Prostate gland (tissue), 2 donors: ENCODE measurements at regions not wholly inside any gene's neighbourhood (a gene's known extent, or its start where the extent isn't known, plus 50 kb on each side); places are given as distances from the start of the nearest gene placed in this dataset.

Experiments used
- POLR2A ChIP-seq: fragments of 450-650 bp; IDR thresholded peaks from one replicate; pipeline ENCODE4 v1.6.1; 2016; ENCODE audit warnings: antibody characterized with exemption, mild to moderate bottlenecking
- TF ChIP-seq, protein P1 (sequence below), 4 experiments: fragments of 200-600 bp in 2 of 4; fragments of 450-650 bp in 2 of 4; sonication (generic) in 2 of 4; IDR thresholded peaks; 1 replicate in 3 of 4; 2 replicates in 1 of 4; pipeline ENCODE4 v1.5.1; 2016 to 2019; ENCODE audit warnings: antibody characterized with exemption in 4 of 4, mild to moderate bottlenecking in 2 of 4, moderate library complexity in 2 of 4

DNA sequence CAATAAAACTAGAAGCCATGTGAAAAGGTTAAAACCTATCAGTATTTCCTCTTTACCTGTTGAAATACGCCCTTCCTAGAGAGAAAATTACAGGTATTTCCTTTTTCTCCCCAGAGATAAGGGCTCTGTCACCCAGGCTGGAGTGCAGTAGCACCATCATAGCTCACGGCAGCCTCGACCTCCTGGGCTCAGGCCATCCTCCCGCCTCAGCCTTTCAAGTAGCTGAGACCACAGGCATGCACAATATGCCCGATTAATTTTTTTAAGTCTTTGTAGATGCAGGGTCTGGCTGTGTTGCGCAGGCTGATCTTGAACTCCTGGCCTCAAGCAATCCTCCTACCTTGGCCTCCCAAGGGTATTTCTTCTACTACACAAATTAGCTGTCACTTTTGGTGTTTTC is 154.4 kb downstream of the HNRNPD start:
- TF ChIP-seq, protein P1, sequence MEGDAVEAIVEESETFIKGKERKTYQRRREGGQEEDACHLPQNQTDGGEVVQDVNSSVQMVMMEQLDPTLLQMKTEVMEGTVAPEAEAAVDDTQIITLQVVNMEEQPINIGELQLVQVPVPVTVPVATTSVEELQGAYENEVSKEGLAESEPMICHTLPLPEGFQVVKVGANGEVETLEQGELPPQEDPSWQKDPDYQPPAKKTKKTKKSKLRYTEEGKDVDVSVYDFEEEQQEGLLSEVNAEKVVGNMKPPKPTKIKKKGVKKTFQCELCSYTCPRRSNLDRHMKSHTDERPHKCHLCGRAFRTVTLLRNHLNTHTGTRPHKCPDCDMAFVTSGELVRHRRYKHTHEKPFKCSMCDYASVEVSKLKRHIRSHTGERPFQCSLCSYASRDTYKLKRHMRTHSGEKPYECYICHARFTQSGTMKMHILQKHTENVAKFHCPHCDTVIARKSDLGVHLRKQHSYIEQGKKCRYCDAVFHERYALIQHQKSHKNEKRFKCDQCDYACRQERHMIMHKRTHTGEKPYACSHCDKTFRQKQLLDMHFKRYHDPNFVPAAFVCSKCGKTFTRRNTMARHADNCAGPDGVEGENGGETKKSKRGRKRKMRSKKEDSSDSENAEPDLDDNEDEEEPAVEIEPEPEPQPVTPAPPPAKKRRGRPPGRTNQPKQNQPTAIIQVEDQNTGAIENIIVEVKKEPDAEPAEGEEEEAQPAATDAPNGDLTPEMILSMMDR (IDR thresholded peaks at IDR 0.05) = no peak
- TF ChIP-seq POLR2A = no peak
